A549 (cell line): ENCODE measurements at regions not wholly inside any gene's neighbourhood (a gene's known extent, or its start where the extent isn't known, plus 50 kb on each side); places are given as distances from the start of the nearest gene placed in this dataset.

Source experiments
- CTCF ChIP-seq: fragments of >200 bp; sonication (Bioruptor Twin); formaldehyde crosslinking; IDR thresholded peaks from 3 replicates; pipeline ENCODE4 v1.5.1; 2016
- POLR2A ChIP-seq: IDR thresholded peaks from 2 replicates; pipeline ENCODE4 v1.6.1; 2012; ENCODE audit warnings: mild to moderate bottlenecking, low read length

GRCh38 chr3:144692488-144692887, 720.9 kb downstream of the DIPK2A start:
- TF ChIP-seq CTCF (no peak), POLR2A (no peak)
